ENCODE measurements at regions not wholly inside any gene's neighbourhood (a gene's known extent, or its start where the extent isn't known, plus 50 kb on each side); places are given as distances from the start of the nearest gene placed in this dataset.

DNA sequence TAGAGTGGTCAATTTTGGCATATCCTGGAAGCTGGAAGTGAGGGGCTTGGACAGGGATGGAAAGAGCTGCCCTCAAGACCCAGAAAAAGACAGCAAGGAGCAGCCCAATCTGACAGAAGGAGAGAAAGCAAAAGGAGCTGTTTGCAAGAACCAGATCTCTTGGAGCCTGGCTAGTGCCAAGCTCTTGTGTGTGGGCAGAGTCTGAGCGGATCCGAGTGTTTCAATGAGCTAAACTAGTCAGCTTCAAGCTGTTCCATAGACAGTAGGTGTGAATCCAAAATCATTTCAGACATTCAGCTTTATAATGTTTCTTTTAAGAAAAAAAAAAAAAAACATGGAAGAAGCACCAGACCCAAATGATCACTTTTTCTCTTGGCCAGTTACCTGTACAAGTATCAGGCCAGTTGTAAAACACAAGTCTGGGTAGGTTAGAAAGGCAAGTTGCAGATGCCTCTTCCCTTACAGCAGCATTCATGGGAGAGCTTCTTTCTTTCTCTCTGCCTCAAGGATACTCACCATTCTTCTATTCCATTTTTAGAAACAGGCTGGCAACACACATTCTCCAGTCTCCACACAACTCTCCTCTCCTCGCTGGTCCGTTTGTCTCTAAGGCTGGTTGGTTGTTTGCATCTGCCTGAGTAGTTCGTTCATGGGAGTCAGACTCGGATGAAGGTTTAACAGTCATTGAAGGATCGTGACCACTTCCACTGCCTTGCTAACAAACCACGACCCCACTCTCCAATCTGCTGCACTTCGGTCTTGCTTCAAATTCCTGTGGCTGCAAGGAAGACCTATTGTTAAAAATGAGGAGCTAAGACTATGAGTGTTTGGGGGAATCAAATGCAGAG, 105.2 kb upstream of the GATB start:
- TF ChIP-seq OSR1 (CRISPR knock-in tag; IDR thresholded peaks at IDR 0.05) (no peak), ISL1 (CRISPR knock-in tag; IDR thresholded peaks at IDR 0.05) (no peak), CSDC2 (CRISPR knock-in tag; IDR thresholded peaks at IDR 0.05) (no peak), BACH2 (CRISPR knock-in tag; IDR thresholded peaks at IDR 0.05; ENCODE audit: borderline replicate concordance) (no peak), SNAI2 (CRISPR knock-in tag; IDR thresholded peaks at IDR 0.05) (no peak), ZFP3 (CRISPR knock-in tag; IDR thresholded peaks at IDR 0.05) (no peak), TOX (CRISPR knock-in tag; IDR thresholded peaks at IDR 0.05; ENCODE audit: borderline replicate concordance) (no peak)
- TF ChIP-seq, protein P1, sequence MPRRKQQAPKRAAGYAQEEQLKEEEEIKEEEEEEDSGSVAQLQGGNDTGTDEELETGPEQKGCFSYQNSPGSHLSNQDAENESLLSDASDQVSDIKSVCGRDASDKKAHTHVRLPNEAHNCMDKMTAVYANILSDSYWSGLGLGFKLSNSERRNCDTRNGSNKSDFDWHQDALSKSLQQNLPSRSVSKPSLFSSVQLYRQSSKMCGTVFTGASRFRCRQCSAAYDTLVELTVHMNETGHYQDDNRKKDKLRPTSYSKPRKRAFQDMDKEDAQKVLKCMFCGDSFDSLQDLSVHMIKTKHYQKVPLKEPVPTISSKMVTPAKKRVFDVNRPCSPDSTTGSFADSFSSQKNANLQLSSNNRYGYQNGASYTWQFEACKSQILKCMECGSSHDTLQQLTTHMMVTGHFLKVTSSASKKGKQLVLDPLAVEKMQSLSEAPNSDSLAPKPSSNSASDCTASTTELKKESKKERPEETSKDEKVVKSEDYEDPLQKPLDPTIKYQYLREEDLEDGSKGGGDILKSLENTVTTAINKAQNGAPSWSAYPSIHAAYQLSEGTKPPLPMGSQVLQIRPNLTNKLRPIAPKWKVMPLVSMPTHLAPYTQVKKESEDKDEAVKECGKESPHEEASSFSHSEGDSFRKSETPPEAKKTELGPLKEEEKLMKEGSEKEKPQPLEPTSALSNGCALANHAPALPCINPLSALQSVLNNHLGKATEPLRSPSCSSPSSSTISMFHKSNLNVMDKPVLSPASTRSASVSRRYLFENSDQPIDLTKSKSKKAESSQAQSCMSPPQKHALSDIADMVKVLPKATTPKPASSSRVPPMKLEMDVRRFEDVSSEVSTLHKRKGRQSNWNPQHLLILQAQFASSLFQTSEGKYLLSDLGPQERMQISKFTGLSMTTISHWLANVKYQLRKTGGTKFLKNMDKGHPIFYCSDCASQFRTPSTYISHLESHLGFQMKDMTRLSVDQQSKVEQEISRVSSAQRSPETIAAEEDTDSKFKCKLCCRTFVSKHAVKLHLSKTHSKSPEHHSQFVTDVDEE (CRISPR knock-in tag; IDR thresholded peaks at IDR 0.05): no peak
- TF ChIP-seq, protein P2, sequence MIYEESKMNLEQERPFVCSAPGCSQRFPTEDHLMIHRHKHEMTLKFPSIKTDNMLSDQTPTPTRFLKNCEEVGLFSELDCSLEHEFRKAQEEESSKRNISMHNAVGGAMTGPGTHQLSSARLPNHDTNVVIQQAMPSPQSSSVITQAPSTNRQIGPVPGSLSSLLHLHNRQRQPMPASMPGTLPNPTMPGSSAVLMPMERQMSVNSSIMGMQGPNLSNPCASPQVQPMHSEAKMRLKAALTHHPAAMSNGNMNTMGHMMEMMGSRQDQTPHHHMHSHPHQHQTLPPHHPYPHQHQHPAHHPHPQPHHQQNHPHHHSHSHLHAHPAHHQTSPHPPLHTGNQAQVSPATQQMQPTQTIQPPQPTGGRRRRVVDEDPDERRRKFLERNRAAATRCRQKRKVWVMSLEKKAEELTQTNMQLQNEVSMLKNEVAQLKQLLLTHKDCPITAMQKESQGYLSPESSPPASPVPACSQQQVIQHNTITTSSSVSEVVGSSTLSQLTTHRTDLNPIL (CRISPR knock-in tag; IDR thresholded peaks at IDR 0.05; ENCODE audit: low read depth): no peak
- TF ChIP-seq, protein P3, sequence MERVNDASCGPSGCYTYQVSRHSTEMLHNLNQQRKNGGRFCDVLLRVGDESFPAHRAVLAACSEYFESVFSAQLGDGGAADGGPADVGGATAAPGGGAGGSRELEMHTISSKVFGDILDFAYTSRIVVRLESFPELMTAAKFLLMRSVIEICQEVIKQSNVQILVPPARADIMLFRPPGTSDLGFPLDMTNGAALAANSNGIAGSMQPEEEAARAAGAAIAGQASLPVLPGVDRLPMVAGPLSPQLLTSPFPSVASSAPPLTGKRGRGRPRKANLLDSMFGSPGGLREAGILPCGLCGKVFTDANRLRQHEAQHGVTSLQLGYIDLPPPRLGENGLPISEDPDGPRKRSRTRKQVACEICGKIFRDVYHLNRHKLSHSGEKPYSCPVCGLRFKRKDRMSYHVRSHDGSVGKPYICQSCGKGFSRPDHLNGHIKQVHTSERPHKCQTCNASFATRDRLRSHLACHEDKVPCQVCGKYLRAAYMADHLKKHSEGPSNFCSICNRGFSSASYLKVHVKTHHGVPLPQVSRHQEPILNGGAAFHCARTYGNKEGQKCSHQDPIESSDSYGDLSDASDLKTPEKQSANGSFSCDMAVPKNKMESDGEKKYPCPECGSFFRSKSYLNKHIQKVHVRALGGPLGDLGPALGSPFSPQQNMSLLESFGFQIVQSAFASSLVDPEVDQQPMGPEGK (CRISPR knock-in tag; IDR thresholded peaks at IDR 0.05; ENCODE audit: borderline replicate concordance): no peak
- ATAC-seq: no peak

DNA sequence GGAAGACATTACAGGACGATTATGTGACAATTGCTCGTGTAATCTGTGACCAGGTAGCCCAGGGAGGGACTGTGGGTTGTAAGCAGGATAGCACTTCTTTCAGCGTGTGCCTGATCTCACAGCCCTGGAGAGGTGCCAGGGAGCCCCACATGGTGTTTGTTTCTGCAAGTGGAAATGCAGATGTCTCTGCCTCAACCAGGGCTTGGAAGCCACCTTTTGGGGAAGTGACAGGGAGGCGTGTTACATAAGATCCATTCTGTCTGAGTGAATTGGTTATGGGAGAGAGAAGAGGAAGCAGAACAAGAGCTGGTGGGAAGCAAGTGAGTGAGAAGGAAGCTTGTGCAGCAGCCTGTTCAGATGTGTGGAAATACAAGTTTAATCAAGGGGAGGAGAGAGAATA, 104.5 kb upstream of the GATB start:
- no peak for ATAC-seq
- TF ChIP-seq PPARA (CRISPR knock-in tag; IDR thresholded peaks at IDR 0.05; ENCODE audit: borderline replicate concordance): no peak

DNA sequence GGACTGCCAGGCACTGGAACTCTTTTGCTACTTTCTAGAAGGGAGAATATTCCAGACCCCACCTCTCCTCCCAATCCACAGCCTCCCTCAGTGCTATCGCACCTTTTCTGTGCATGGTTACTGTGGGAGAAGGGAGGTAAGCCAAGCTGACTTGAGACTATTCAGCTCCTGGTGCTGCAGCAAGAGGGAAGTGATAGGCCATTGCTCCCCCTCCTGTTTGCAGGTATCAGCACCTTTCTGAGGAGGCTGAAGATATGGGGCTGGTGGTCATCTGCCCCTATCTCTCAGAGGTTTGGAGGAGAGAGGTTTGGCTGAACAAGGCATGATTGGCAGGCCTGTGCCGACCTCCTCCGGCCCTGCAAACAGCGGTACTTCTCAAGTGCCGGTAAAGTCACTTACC, 103.3 kb upstream of the GATB start:
- no peak for TF ChIP-seq ZFP30 (CRISPR knock-in tag; IDR thresholded peaks at IDR 0.05)
- TF ChIP-seq TCF4 (CRISPR knock-in tag; IDR thresholded peaks at IDR 0.05; ENCODE audit: borderline replicate concordance): no peak
- TF ChIP-seq, protein P2 (CRISPR knock-in tag; IDR thresholded peaks at IDR 0.05; ENCODE audit: low read depth): no peak
- TF ChIP-seq ESRRG (CRISPR knock-in tag; IDR thresholded peaks at IDR 0.05): no peak
- TF ChIP-seq CSDC2 (CRISPR knock-in tag; IDR thresholded peaks at IDR 0.05): no peak
- no peak for TF ChIP-seq RARB (CRISPR knock-in tag; IDR thresholded peaks at IDR 0.05)
- TF ChIP-seq, protein P4, sequence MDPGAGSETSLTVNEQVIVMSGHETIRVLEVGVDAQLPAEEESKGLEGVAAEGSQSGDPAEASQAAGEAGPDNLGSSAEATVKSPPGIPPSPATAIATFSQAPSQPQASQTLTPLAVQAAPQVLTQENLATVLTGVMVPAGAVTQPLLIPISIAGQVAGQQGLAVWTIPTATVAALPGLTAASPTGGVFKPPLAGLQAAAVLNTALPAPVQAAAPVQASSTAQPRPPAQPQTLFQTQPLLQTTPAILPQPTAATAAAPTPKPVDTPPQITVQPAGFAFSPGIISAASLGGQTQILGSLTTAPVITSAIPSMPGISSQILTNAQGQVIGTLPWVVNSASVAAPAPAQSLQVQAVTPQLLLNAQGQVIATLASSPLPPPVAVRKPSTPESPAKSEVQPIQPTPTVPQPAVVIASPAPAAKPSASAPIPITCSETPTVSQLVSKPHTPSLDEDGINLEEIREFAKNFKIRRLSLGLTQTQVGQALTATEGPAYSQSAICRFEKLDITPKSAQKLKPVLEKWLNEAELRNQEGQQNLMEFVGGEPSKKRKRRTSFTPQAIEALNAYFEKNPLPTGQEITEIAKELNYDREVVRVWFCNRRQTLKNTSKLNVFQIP (CRISPR knock-in tag; IDR thresholded peaks at IDR 0.05; ENCODE audit: borderline replicate concordance, low read depth): no peak
- TF ChIP-seq, protein P3 (CRISPR knock-in tag; IDR thresholded peaks at IDR 0.05; ENCODE audit: borderline replicate concordance): no peak
- no peak for TF ChIP-seq TOX (CRISPR knock-in tag; IDR thresholded peaks at IDR 0.05; ENCODE audit: borderline replicate concordance)
- no peak for TF ChIP-seq BACH2 (CRISPR knock-in tag; IDR thresholded peaks at IDR 0.05; ENCODE audit: borderline replicate concordance)
- no peak for TF ChIP-seq GLIS3 (CRISPR knock-in tag; IDR thresholded peaks at IDR 0.05)
- TF ChIP-seq, protein P5, sequence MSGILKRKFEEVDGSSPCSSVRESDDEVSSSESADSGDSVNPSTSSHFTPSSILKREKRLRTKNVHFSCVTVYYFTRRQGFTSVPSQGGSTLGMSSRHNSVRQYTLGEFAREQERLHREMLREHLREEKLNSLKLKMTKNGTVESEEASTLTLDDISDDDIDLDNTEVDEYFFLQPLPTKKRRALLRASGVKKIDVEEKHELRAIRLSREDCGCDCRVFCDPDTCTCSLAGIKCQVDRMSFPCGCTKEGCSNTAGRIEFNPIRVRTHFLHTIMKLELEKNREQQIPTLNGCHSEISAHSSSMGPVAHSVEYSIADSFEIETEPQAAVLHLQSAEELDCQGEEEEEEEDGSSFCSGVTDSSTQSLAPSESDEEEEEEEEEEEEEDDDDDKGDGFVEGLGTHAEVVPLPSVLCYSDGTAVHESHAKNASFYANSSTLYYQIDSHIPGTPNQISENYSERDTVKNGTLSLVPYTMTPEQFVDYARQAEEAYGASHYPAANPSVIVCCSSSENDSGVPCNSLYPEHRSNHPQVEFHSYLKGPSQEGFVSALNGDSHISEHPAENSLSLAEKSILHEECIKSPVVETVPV (CRISPR knock-in tag; IDR thresholded peaks at IDR 0.05): no peak
- no peak for TF ChIP-seq OSR1 (CRISPR knock-in tag; IDR thresholded peaks at IDR 0.05)

More for the DNA sequence above, 103.3 kb upstream of the GATB start:
- ATAC-seq: no peak
